ENCODE measurements at regions not wholly inside any gene's neighbourhood (a gene's known extent, or its start where the extent isn't known, plus 50 kb on each side); places are given as distances from the start of the nearest gene placed in this dataset.

DNA sequence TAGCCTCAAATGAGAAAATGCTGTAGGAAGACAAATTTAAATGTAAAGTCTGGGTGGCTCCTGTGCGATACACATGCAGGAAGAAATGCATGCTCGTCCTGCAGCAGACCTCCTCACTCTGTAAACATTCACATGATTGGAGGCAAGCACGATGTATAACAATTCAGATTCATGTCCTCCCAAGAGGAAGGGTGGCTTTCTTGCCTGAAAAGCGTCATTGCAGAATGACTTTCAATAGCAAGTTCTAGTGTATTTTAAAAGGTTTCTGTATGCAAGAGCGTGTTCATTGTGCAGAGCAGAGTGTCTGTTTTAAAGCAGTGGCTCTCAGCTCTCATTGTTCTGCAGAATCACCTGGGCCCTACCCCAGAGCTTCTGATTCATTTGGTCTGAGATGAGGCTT lies 170.3 kb upstream of the CELF2 start:
- no peak for DNase-seq (ENCODE audit: low read depth in 2 of 2)

DNA sequence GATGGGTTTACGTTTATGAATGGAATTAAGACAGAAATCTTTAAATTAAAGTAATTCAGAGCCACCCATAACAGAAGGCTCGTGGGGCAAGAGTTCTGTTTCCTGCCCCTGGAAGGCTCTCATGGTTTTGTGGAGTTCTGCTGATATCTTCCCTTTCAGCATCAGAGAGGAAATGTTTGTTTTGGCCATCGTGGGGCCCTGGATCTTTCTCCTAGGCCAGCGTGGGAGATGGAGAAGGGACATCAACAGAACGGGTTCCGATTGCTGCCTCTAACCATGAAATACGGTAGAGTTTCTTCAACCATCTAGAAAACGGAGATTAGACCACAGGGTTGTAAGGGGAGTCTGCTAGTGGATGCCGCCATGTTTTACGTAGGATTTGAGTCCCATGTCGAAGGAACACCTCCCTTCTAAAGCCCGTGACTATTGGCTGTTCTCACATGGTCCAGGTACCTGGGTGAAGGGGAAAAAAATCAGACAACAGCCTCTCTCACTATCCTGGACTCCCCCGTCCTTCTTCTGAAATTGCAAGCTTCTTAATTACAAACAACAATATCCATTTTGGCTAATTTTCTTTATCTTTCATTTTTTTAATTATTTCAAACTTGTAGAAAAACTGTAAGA lies 169.1 kb upstream of the CELF2 start:
- no peak for DNase-seq (ENCODE audit: low read depth in 2 of 2)

- DNase-seq (ENCODE audit: low read depth in 2 of 2) = no peak
Measured at GRCh38 chr10:10849306-10849705, 168.4 kb upstream of the CELF2 start.

DNA sequence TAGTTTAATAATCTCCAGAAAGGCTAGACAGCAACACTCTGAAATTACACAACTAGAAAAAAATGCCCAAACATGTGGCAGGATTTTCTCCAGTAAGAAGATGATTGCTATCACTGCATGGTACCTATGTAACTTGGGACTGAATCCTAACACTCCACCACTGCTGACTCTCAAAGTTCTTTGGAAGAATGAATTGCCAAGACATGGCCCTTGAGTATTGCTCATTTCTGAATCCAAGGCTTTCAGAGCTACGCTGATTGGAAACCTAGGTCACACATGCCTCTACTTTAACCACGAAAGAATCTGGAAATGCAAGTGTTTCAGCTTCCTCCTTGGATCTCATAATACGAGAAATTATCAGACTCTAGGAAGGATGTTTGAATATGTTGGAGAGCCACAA lies 167.5 kb upstream of the CELF2 start:
- no peak for DNase-seq (ENCODE audit: low read depth in 2 of 2)

DNA sequence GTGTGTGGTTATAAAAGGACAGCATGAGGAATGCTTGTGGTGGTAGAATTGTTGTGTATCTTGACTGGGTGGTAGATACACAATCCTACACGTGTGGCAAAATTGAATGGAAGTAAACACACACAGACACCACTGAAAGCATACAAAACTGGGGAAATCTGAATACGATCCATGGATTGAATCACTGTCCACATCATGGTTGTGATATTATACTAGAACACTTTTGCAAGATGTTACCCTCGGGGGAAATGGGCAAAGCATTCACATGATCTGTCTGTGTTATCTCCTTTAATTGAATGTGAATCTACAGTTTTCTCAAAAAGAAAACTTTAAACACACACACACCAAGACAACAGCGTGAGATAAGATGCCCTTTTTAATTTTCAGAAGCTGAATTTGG lies 165.2 kb upstream of the CELF2 start:
- DNase-seq (ENCODE audit: low read depth in 2 of 2) = no peak

DNA sequence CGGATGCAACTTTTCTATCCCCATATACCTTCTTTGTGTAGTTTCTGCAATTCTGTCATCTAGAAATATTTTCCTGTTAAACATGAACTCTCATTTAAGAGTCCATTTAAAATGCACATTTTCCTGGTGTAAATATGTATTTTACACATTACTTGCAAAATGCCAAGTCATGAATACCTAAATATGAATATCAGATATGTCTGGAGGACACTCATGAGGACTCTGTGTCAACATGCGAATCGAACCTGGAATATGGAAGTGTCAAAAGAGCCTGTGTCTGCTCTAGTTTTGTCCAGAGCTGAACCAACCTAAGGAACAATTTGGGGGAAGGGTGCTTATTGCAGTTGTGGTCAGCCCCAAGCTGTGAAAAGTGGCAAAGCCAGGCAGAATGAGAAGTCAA lies 163.7 kb upstream of the CELF2 start:
- no peak for DNase-seq (ENCODE audit: low read depth in 2 of 2)

- no peak for DNase-seq (ENCODE audit: low read depth in 2 of 2)
Measured at GRCh38 chr10:10854725-10855124, 162.9 kb upstream of the CELF2 start.

DNA sequence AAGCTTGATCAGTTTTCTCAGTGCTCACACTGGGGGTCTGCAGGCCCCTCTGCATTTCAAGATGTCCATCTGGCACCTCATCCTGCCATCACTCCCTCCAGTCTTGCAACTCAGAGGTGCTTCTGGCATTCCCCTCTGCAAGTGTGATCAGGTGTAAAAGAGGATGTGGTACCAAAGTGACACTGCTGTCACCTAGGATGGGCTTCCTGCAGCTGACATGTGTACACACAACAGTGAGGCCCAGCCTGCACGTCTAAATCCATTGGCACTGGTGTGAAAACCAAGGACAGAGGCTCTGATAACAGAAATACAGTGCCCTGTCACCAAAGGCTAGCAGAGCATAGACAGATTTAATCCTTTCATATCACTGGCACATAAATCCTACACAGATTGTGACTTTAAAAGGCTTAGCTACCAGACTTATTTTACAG lies 162.5 kb upstream of the CELF2 start:
- no peak for DNase-seq (ENCODE audit: low read depth in 2 of 2)

DNA sequence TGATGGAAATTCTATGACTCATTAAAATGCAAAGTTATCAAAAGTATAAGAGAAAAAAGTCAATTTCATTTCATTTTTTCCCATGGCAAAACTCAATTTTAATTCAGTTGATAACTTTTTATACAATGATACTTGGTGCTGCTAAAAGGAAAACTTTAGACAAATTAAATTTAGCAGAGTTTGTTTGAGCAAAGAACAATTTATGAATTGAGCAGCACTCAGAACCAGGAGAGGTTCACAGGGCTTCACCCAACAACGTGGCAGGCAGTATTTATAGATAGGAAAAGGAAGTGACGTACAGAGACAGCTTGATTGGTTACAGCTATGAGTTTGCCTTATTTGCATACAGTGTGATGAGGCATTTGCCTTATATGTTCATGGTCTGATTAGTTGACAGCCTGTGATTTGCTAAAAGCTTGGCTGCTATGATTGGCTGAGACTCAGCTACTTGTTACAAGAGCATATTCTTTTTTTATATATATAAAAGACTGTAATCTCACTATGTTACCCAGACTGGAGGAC lies 157.2 kb upstream of the CELF2 start:
- no peak for DNase-seq (ENCODE audit: low read depth in 2 of 2)

DNA sequence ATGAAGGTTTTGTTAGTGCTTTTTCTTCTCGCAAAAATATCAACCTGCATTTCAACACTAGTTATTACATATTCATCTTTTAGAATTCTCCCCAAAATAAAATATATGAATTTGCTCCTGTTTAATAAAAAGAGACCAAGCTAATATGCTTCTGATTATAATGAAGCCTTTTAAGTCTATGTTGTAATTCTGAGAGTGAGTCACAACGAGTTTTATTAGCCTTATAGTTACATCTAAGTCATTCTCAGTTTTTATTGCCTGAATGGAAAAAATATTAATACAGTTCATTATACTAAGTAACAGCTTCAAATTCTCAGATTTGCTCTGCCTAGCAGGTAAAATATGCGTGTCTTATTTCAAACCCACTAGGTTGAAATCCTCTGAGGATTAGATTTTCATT lies 152.4 kb upstream of the CELF2 start:
- no peak for DNase-seq (ENCODE audit: low read depth in 2 of 2)

GRCh38 chr10:10865913-10866312 lies 151.8 kb upstream of the CELF2 start:
- DNase-seq (ENCODE audit: low read depth in 2 of 2) = no peak

GRCh38 chr10:10869592-10869991 lies 148.1 kb upstream of the CELF2 start:
- DNase-seq (ENCODE audit: low read depth in 2 of 2) = no peak

- no peak for DNase-seq (ENCODE audit: low read depth in 2 of 2)
Measured at GRCh38 chr10:10870523-10871241, 147.0 kb upstream of the CELF2 start.

GRCh38 chr10:10871352-10871751 lies 146.3 kb upstream of the CELF2 start:
- DNase-seq (ENCODE audit: low read depth in 2 of 2) = no peak

DNA sequence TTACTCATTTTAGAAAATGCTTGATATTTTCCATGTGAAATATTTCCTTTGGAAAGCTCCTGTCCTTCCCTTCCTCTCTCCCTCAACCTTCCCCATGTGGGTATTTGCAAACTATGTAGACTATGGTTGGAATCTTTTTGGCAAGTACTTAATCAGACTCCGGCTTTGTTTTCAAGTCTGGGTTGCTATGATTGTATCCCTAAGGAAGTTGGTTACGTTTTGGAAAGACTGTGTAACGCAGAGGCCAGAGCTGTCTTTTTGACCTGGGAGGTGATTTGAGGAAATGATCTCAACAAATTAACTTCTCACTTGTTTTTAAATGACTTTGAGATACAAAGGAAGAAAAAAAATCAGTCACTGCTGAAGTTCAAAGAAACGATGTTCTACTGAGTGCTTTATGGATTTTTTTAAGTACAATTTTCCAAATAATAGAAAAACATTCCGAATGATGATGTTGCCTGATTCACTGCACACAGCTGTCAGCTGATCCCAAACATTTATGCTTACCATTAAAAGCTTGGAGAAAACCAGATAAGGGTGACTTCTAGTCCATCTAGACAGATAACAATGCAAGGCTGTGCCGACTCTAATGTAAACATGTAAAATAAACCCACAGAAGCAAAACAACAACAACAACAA lies 145.5 kb upstream of the CELF2 start:
- no peak for DNase-seq (ENCODE audit: low read depth in 2 of 2)

DNA sequence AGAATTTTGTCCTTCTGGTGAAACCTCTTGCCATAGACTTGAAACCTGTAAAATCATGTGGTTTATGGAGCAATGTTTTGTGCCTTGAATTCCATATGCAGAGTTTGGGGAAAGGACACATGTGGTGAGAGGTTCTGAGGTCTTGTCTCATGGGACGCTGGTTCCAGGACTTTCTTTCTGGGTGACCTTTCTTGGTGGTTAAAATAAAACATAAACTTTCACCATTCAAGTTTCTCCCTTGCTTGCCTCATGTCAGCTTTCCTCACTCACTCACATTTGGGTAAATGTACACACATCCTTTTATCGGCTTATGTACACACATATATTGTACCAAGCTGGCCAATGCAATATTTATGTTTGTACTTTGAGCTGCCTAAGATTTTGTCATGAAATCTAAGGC lies 144.9 kb upstream of the CELF2 start:
- no peak for DNase-seq (ENCODE audit: low read depth in 2 of 2)

DNA sequence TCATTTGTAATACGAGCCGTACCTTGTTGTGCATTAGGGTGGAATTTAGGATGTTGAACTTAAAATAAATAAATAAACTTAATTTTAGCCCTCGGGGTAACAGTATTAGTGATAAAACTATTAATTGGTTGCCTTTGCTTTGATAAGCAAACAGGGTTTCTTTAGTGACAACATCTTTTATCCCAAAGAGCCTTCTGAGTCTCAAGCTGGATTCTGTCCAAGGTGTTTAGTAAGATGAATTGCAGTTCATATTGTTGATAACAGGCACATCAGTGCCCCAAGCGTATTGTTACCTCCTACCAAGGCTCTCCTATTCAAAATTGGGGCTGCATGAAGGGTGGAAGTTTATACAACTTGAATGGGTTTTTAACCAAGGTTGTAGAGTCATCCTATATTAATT lies 144.4 kb upstream of the CELF2 start:
- DNase-seq (ENCODE audit: low read depth in 2 of 2) = no peak

- DNase-seq (ENCODE audit: low read depth in 2 of 2) = no peak
Measured at GRCh38 chr10:10873915-10874314, 143.8 kb upstream of the CELF2 start.

DNA sequence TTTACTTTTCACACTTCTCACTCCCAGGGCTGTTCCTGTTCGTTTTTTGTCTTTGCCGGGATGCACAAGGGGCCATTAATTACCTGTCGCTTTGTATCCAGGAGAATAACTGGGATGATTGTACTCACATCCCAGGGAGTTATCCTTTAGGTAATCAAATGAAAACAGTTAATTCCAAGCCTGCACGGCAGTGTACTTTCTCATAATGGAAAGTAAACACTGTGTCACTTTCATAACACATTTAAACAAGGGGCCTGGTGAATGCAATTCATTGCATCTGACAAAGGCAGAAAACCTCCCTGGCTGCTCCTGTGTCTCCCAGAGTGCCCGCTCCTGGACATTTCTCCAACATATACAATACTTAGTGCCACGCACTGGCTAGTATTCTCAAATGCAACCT lies 138.7 kb upstream of the CELF2 start:
- no peak for DNase-seq (ENCODE audit: low read depth in 2 of 2)

DNA sequence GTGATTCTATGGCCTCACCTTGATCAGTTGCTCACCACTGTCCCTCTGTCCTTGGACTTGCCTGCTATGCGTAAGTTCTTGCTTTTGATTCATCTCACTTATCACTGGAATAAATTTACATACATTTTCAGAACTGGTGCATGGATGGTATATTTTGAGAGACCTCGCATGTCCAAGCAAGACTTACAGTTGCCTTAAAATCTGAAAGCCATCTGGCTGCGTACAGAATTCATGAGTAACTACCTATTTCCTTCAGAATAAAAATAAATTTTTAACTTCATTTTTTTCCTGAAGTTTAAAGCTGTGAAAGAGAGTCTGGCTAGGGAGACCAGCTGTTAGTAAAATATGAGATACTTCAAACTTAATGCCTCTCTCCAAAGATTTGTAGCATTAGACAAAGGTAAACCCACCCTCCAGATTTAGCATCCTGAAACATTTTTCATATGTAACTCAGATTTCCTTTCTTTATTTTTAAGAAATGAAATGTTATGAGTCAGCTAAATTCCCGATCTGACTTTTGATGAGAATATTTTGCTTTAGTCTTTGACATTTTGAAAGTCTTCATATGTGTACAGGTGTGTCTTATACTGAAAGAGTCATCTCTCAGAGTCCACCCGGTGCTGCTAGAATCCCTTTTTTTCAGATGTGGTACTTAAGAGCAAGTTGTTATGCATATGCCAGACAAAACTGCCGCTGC lies 136.4 kb upstream of the CELF2 start:
- DNase-seq (ENCODE audit: low read depth in 2 of 2) = no peak

DNA sequence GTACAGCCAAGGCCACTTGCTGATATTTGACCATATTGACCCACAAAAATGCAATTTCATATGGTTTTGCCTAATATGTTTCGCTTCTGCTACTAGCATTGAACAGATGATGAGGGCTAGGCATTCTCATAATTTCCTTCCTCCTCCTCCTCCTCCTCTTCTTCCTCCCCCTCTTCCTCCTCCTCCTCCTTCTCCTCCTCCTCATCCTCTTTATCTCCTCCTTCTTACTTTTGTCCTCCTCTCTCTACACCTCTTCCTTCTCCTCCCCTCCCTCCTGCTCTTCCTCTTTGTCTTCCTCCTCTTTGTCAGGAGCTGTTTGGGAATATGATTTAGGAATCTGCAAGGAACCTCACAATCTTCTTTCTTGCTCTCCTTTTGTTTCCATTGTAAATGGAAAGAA lies 133.9 kb upstream of the CELF2 start:
- DNase-seq (ENCODE audit: low read depth in 2 of 2) = no peak

- DNase-seq (ENCODE audit: low read depth in 2 of 2) = no peak
Measured at GRCh38 chr10:10886861-10887531, 130.7 kb upstream of the CELF2 start.
